22Rv1 (cell line): ENCODE measurements at regions not wholly inside any gene's neighbourhood (a gene's known extent, or its start where the extent isn't known, plus 50 kb on each side); places are given as distances from the start of the nearest gene placed in this dataset.

ENCODE experiments used
- CTCF ChIP-seq: fragments of 450-650 bp; IDR thresholded peaks from 2 replicates; pipeline ENCODE4 v1.5.1; 2017; ENCODE audit warnings: mild to moderate bottlenecking
- ZFX ChIP-seq: fragments of 450-650 bp; IDR thresholded peaks from 2 replicates; pipeline ENCODE4 v1.6.1; 2017; ENCODE audit warnings: antibody characterized with exemption, borderline replicate concordance

- TF ChIP-seq CTCF (no peak), ZFX (no peak)
Measured at GRCh38 chr2:120494446-120494845, 148.5 kb downstream of the INHBB start.
